ENCODE measurements at regions not wholly inside any gene's neighbourhood (a gene's known extent, or its start where the extent isn't known, plus 50 kb on each side); places are given as distances from the start of the nearest gene placed in this dataset.

GRCh38 chr3:16060358-16060852 is 114.1 kb upstream of the GALNT15 start:
- no peak overlapping the region for H3K4me3 ChIP-seq
- H3K36me3 ChIP-seq: no peaks in the 10 kb centered on the region
- peak overlapping the region; percentile 66 to 83 (median 77) for H3K27ac ChIP-seq
- no peak for TF ChIP-seq POLR2A (IDR thresholded peaks at IDR 0.05)
- peak; percentile 74 to 89 (median 74) for TF ChIP-seq POLR2AphosphoS5 (IDR thresholded peaks at IDR 0.05)
- no peak for TF ChIP-seq CTCF (IDR thresholded peaks at IDR 0.05)
- no peak for TF ChIP-seq EP300 (IDR thresholded peaks at IDR 0.05)
- intact Hi-C loops (cut with DNase I; ENCODE audit: low total_unique reads): no loop called here
- H3K9me3 ChIP-seq: no peaks in the 10 kb centered on the region
- no peaks in the 10 kb centered on the region for H3K27me3 ChIP-seq
- peak in 1 of 2 donors; percentile 54 for DNase-seq
- WGBS, 5 donors: 35 to 49% (median 46%) methylated on average over 4 of the region's 4 CpGs
- peaks cover 0 to 22% (median 11%) of the 10 kb centered on the region in 4 donors for H3K4me1 ChIP-seq

- intact Hi-C loops (cut with DNase I; ENCODE audit: low total_unique reads): no loop called here
- Histone ChIP-seq H3K36me3 (no peaks in the 10 kb centered on the region), H3K27me3 (no peaks in the 10 kb centered on the region), H3K4me3 (no peak overlapping the region), H3K27ac (peak overlapping the region in 4 of 5 donors; percentile 65 to 83 (median 78)), H3K4me1 (peaks cover 0 to 22% (median 11%) of the 10 kb centered on the region in 4 donors), H3K9me3 (no peaks in the 10 kb centered on the region)
- WGBS, 5 donors: 64 to 87% (median 71%) methylated on average over 1 of the region's 1 CpG
- TF ChIP-seq POLR2AphosphoS5 (IDR thresholded peaks at IDR 0.05): peak in 1 of 3 donors; percentile 26
- TF ChIP-seq CTCF (IDR thresholded peaks at IDR 0.05): no peak
- DNase-seq: peak in 1 of 2 donors; percentile 38
These were observed 113.5 kb upstream of the GALNT15 start for GRCh38 chr3:16060945-16061344.

- no peaks in the 10 kb centered on the region for H3K36me3 ChIP-seq
- H3K27ac ChIP-seq: peak overlapping the region in 4 of 5 donors; percentile 65 to 83 (median 78)
- peaks cover 0 to 22% (median 11%) of the 10 kb centered on the region in 4 donors for H3K4me1 ChIP-seq
- intact Hi-C loops (cut with DNase I; ENCODE audit: low total_unique reads): no loop called here
- H3K27me3 ChIP-seq: no peaks in the 10 kb centered on the region
- no peak overlapping the region for H3K4me3 ChIP-seq
- no peak for DNase-seq
- no peak for TF ChIP-seq POLR2A (IDR thresholded peaks at IDR 0.05)
- no peak for TF ChIP-seq CTCF (IDR thresholded peaks at IDR 0.05)
- no peak for TF ChIP-seq POLR2AphosphoS5 (IDR thresholded peaks at IDR 0.05)
- TF ChIP-seq EP300 (IDR thresholded peaks at IDR 0.05): no peak
- no peaks in the 10 kb centered on the region for H3K9me3 ChIP-seq
- 86 to 95% (median 91%) methylated on average over 2 of the region's 2 CpGs for WGBS, 5 donors
These were observed 113.0 kb upstream of the GALNT15 start for GRCh38 chr3:16061491-16061890.

- Histone ChIP-seq H3K4me3 (no peak overlapping the region), H3K4me1 (peaks cover 0 to 22% (median 9%) of the 10 kb centered on the region in 4 donors), H3K9me3 (no peaks in the 10 kb centered on the region), H3K27me3 (no peaks in the 10 kb centered on the region), H3K27ac (peak overlapping the region in 4 of 5 donors; percentile 41 to 60 (median 53)), H3K36me3 (no peaks in the 10 kb centered on the region)
- TF ChIP-seq EP300 (IDR thresholded peaks at IDR 0.05) (no peak), POLR2AphosphoS5 (IDR thresholded peaks at IDR 0.05) (no peak), CTCF (IDR thresholded peaks at IDR 0.05) (no peak), POLR2A (IDR thresholded peaks at IDR 0.05) (no peak)
- DNase-seq: peak in 1 of 2 donors; percentile 62
- 79 to 87% (median 81%) methylated on average over 2 of the region's 2 CpGs for WGBS, 5 donors
- intact Hi-C loops (cut with DNase I; ENCODE audit: low total_unique reads): no loop called here
These were observed 110.9 kb upstream of the GALNT15 start for GRCh38 chr3:16063603-16064002.
